K562 (cell line): ENCODE measurements at regions not wholly inside any gene's neighbourhood (a gene's known extent, or its start where the extent isn't known, plus 50 kb on each side); places are given as distances from the start of the nearest gene placed in this dataset.

Experiments used
- CBFA2T3 ChIP-seq: fragments of 450-650 bp; IDR thresholded peaks from 2 replicates; pipeline ENCODE4 v1.6.1; 2017
- MAFK ChIP-seq: IDR thresholded peaks from 2 replicates; pipeline ENCODE4 v1.6.1; 2011; ENCODE audit warnings: low read length, improper control_type of control experiment
- SMARCA5 ChIP-seq: fragments of 450-650 bp; IDR thresholded peaks from 2 replicates; pipeline ENCODE4 v1.6.1; 2016
- SP2 ChIP-seq: IDR thresholded peaks from 2 replicates; pipeline ENCODE4 v1.6.1; 2011; ENCODE audit warnings: mild to moderate bottlenecking, low read depth, low read length, moderate library complexity; ENCODE audit not compliant: poor library complexity, severe bottlenecking; ENCODE audit errors: extremely low read depth
- TCF15 ChIP-seq: fragments of 250-450 bp; sonication (Bioruptor Pico); IDR thresholded peaks from 2 replicates; pipeline ENCODE4 v1.8.0; 2022; ENCODE audit warnings: moderate library complexity, mild to moderate bottlenecking, inconsistent platforms
- U2AF2 ChIP-seq: fragments of 200-400 bp; formaldehyde crosslinking; optimal IDR thresholded peaks from 2 replicates; pipeline ENCODE3; 2017; ENCODE audit warnings: low read depth, mild to moderate bottlenecking, low read length
- ZNF696 ChIP-seq: fragments of 250-450 bp; sonication (Bioruptor Pico); conservative IDR thresholded peaks from 2 replicates; pipeline ENCODE4 v1.4.0; 2020; ENCODE audit warnings: mild to moderate bottlenecking, moderate library complexity
- ZNF75A ChIP-seq: fragments of 450-650 bp; formaldehyde crosslinking; IDR thresholded peaks from 2 replicates; pipeline ENCODE4 v1.4.0; 2020; ENCODE audit warnings: mild to moderate bottlenecking
- TF ChIP-seq, protein P1 (sequence below), 2 experiments: IDR thresholded peaks; 2 replicates each; pipeline ENCODE4 v1.6.1; 2012; ENCODE audit warnings: improper control_type of control experiment in 2 of 2, low read depth in 2 of 2, low read length in 2 of 2, borderline replicate concordance in 1 of 2
- TF ChIP-seq, protein P2 (sequence below): fragments of 450-650 bp; IDR thresholded peaks from 2 replicates; pipeline ENCODE4 v1.6.1; 2016
- TF ChIP-seq, protein P3 (sequence below), 2 experiments: fragments of 150-350 bp in 1 of 2; IDR thresholded peaks; 2 replicates each; pipeline ENCODE4 v1.6.1; 2012 to 2016; ENCODE audit warnings: low read depth in 2 of 2, low read length in 2 of 2, mild to moderate bottlenecking in 1 of 2, moderate library complexity in 1 of 2
- TF ChIP-seq, protein P4 (sequence below): fragments of 250-450 bp; sonication (Bioruptor Pico); IDR thresholded peaks from 2 replicates; pipeline ENCODE4 v1.4.0; 2020; ENCODE audit warnings: mild to moderate bottlenecking, moderate library complexity, borderline replicate concordance
- TF ChIP-seq, protein P5 (sequence below), 2 experiments: fragments of 450-650 bp in 1 of 2; IDR thresholded peaks; 2 replicates each; pipeline ENCODE4 v1.6.1; 2011 to 2017; ENCODE audit warnings: low read depth in 2 of 2, antibody characterized with exemption in 1 of 2, borderline replicate concordance in 1 of 2, low read length in 1 of 2, mild to moderate bottlenecking in 1 of 2, mixed read lengths in 1 of 2; ENCODE audit not compliant: control insufficient read depth in 1 of 2

GRCh38 chr12:46661110-46661845 is 164.5 kb downstream of the SLC38A4 start (continued):
- TF ChIP-seq ZNF75A (no peak), CBFA2T3 (no peak), SMARCA5 (no peak), MAFK (no peak), TCF15 (CRISPR knock-in tag) (no peak), U2AF2 (no peak), SP2 (no peak), ZNF696 (CRISPR knock-in tag) (no peak)
- TF ChIP-seq, protein P1, sequence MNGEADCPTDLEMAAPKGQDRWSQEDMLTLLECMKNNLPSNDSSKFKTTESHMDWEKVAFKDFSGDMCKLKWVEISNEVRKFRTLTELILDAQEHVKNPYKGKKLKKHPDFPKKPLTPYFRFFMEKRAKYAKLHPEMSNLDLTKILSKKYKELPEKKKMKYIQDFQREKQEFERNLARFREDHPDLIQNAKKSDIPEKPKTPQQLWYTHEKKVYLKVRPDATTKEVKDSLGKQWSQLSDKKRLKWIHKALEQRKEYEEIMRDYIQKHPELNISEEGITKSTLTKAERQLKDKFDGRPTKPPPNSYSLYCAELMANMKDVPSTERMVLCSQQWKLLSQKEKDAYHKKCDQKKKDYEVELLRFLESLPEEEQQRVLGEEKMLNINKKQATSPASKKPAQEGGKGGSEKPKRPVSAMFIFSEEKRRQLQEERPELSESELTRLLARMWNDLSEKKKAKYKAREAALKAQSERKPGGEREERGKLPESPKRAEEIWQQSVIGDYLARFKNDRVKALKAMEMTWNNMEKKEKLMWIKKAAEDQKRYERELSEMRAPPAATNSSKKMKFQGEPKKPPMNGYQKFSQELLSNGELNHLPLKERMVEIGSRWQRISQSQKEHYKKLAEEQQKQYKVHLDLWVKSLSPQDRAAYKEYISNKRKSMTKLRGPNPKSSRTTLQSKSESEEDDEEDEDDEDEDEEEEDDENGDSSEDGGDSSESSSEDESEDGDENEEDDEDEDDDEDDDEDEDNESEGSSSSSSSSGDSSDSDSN (IDR thresholded peaks at IDR 0.05; ENCODE audit: borderline replicate concordance in 1 of 2, low read depth in 2 of 2, low read length in 2 of 2) = 0 out of 4 replicates have a peak, but pooled peaks of 1 of the 2 experiments have one; percentile 44
- TF ChIP-seq, protein P2, sequence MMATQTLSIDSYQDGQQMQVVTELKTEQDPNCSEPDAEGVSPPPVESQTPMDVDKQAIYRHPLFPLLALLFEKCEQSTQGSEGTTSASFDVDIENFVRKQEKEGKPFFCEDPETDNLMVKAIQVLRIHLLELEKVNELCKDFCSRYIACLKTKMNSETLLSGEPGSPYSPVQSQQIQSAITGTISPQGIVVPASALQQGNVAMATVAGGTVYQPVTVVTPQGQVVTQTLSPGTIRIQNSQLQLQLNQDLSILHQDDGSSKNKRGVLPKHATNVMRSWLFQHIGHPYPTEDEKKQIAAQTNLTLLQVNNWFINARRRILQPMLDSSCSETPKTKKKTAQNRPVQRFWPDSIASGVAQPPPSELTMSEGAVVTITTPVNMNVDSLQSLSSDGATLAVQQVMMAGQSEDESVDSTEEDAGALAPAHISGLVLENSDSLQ = no peak
- TF ChIP-seq, protein P3, sequence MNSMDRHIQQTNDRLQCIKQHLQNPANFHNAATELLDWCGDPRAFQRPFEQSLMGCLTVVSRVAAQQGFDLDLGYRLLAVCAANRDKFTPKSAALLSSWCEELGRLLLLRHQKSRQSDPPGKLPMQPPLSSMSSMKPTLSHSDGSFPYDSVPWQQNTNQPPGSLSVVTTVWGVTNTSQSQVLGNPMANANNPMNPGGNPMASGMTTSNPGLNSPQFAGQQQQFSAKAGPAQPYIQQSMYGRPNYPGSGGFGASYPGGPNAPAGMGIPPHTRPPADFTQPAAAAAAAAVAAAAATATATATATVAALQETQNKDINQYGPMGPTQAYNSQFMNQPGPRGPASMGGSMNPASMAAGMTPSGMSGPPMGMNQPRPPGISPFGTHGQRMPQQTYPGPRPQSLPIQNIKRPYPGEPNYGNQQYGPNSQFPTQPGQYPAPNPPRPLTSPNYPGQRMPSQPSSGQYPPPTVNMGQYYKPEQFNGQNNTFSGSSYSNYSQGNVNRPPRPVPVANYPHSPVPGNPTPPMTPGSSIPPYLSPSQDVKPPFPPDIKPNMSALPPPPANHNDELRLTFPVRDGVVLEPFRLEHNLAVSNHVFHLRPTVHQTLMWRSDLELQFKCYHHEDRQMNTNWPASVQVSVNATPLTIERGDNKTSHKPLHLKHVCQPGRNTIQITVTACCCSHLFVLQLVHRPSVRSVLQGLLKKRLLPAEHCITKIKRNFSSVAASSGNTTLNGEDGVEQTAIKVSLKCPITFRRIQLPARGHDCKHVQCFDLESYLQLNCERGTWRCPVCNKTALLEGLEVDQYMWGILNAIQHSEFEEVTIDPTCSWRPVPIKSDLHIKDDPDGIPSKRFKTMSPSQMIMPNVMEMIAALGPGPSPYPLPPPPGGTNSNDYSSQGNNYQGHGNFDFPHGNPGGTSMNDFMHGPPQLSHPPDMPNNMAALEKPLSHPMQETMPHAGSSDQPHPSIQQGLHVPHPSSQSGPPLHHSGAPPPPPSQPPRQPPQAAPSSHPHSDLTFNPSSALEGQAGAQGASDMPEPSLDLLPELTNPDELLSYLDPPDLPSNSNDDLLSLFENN (IDR thresholded peaks at IDR 0.05; ENCODE audit: low read depth in 2 of 2, low read length in 2 of 2) = no peak
- TF ChIP-seq, protein P4, sequence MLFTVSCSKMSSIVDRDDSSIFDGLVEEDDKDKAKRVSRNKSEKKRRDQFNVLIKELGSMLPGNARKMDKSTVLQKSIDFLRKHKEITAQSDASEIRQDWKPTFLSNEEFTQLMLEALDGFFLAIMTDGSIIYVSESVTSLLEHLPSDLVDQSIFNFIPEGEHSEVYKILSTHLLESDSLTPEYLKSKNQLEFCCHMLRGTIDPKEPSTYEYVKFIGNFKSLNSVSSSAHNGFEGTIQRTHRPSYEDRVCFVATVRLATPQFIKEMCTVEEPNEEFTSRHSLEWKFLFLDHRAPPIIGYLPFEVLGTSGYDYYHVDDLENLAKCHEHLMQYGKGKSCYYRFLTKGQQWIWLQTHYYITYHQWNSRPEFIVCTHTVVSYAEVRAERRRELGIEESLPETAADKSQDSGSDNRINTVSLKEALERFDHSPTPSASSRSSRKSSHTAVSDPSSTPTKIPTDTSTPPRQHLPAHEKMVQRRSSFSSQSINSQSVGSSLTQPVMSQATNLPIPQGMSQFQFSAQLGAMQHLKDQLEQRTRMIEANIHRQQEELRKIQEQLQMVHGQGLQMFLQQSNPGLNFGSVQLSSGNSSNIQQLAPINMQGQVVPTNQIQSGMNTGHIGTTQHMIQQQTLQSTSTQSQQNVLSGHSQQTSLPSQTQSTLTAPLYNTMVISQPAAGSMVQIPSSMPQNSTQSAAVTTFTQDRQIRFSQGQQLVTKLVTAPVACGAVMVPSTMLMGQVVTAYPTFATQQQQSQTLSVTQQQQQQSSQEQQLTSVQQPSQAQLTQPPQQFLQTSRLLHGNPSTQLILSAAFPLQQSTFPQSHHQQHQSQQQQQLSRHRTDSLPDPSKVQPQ (CRISPR knock-in tag) = no peak
- TF ChIP-seq, protein P5, sequence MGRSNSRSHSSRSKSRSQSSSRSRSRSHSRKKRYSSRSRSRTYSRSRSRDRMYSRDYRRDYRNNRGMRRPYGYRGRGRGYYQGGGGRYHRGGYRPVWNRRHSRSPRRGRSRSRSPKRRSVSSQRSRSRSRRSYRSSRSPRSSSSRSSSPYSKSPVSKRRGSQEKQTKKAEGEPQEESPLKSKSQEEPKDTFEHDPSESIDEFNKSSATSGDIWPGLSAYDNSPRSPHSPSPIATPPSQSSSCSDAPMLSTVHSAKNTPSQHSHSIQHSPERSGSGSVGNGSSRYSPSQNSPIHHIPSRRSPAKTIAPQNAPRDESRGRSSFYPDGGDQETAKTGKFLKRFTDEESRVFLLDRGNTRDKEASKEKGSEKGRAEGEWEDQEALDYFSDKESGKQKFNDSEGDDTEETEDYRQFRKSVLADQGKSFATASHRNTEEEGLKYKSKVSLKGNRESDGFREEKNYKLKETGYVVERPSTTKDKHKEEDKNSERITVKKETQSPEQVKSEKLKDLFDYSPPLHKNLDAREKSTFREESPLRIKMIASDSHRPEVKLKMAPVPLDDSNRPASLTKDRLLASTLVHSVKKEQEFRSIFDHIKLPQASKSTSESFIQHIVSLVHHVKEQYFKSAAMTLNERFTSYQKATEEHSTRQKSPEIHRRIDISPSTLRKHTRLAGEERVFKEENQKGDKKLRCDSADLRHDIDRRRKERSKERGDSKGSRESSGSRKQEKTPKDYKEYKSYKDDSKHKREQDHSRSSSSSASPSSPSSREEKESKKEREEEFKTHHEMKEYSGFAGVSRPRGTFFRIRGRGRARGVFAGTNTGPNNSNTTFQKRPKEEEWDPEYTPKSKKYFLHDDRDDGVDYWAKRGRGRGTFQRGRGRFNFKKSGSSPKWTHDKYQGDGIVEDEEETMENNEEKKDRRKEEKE (IDR thresholded peaks at IDR 0.05; ENCODE audit: borderline replicate concordance in 1 of 2, control insufficient read depth in 1 of 2, low read depth in 2 of 2, low read length in 1 of 2) = no peak
